ENCODE measurements at regions not wholly inside any gene's neighbourhood (a gene's known extent, or its start where the extent isn't known, plus 50 kb on each side); places are given as distances from the start of the nearest gene placed in this dataset.

DNA sequence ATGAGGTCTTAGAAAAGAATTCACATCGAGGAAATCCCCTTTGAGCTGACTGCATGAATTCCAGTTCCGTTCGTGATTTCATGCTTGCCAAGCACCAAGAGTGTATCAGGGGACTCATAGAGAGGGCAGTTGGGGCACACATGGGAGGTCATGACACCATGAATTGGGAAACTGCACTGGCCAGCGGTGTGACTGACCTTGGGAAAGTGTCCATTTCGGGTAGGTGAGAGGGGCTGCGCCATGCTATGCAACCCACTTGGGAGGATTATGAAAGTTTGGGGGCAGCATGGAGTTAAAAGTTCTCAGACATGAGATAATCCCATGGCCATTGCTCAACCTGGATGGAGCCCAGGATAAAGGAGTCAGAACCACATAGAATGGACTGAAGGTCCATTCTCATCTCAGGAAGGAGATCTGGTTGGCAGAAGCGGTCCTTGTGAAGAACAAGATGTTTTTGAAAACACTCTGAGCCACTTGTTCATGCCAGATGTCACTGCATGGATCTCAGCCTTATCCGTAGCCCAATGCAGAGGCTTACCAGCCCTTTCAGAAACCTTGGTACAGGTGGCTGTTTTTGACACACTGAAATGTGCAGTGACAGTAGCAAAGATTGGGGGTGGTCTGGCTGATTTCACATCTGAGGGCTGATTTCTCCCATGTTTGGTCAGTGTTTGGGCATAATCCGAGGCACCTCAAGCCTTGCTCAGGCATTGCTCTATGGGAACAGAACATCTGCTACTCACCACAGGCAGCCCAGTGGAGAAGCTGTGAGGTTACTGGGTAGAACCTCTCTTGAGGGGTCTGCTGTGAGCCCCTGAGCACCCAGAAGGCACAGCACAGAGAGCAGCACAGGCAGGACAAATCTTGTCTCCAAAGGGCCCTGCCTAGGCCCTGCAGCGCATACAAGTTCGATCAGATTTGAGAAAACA lies 252.3 kb downstream of the CXCL12 start:
- Histone ChIP-seq H3K4ac (replicated peaks; ENCODE audit: insufficient read length, low read depth, low read length) (no peak overlapping the region), H3K27me3 (replicated peaks in 1 of 4; ENCODE audit: control insufficient read depth in 3 of 4, extremely low read depth in 1 of 4, insufficient read depth in 3 of 4, low read length in 3 of 4) (no peaks in the 10 kb centered on the region), H3K9me3 (ENCODE audit: insufficient read depth in 2 of 2, low read depth in 1 of 2, low read length in 1 of 2) (peaks cover 6 to 7% of the 10 kb centered on the region in 2 experiments; a peak in 3 of 4 replicates), H3K4me1 (replicated peaks in 1 of 4; ENCODE audit: control insufficient read depth in 3 of 4, insufficient read depth in 4 of 4, low read length in 3 of 4) (no peaks in the 10 kb centered on the region), H3K27ac (ENCODE audit: low read depth, low read length) (no peak overlapping the region), H3K14ac (ENCODE audit: insufficient read length) (no peak overlapping the region), H2BK5ac (ENCODE audit: low read depth, low read length) (no peak overlapping the region), H4K8ac (ENCODE audit: extremely low read depth, insufficient read depth, low read length) (no peak overlapping the region), H3K4me2 (ENCODE audit: insufficient read depth in 1 of 2, low read depth in 2 of 2, low read length in 2 of 2) (no peak overlapping the region), H3K36me3 (ENCODE audit: control insufficient read depth in 2 of 4, insufficient read depth in 4 of 4, low read length in 3 of 4) (no peaks in the 10 kb centered on the region), H2BK15ac (ENCODE audit: low read length) (no peak overlapping the region), H3K79me1 (ENCODE audit: low read depth, low read length) (no peaks in the 10 kb centered on the region), H2BK20ac (ENCODE audit: low read length) (no peak overlapping the region), H3K79me2 (ENCODE audit: control insufficient read depth in 1 of 2, insufficient read depth in 2 of 2, low read length in 2 of 2) (no peaks in the 10 kb centered on the region), H3K18ac (ENCODE audit: extremely low read depth, low read length) (no peak overlapping the region), H3K56ac (replicated peaks; ENCODE audit: insufficient read length, low read depth, low read length) (no peak overlapping the region), H4K20me1 (replicated peaks in 1 of 2; ENCODE audit: control insufficient read depth in 1 of 2, insufficient read depth in 2 of 2, low read length in 2 of 2) (no peaks in the 10 kb centered on the region), H2BK120ac (replicated peaks; ENCODE audit: low read depth, low read length) (no peak overlapping the region), H4K91ac (replicated peaks; ENCODE audit: insufficient read length, low read length) (no peak overlapping the region), H4K5ac (ENCODE audit: insufficient read length, low read depth, low read length) (no peak overlapping the region), H2BK12ac (ENCODE audit: low read depth, low read length) (no peak overlapping the region), H3K23ac (ENCODE audit: insufficient read length) (no peak overlapping the region), H2AFZ (ENCODE audit: low read length) (no peak overlapping the region), H3K9ac (replicated peaks in 1 of 4; ENCODE audit: extremely low read depth in 1 of 4, low read depth in 3 of 4, low read length in 3 of 4) (no peak overlapping the region), H2AK5ac (ENCODE audit: low read depth, low read length) (no peak overlapping the region), H3K4me3 (ENCODE audit: extremely low read depth in 1 of 4, insufficient read depth in 2 of 4, low read depth in 3 of 4, low read length in 4 of 4) (no peak overlapping the region), H3K23me2 (ENCODE audit: low read depth, low read length) (no peaks in the 10 kb centered on the region)
- TF ChIP-seq EZH2 (IDR thresholded peaks at IDR 0.05; ENCODE audit: low read depth, low read length, severe bottlenecking) = no peak
- TF ChIP-seq ASH2L (IDR thresholded peaks at IDR 0.05; ENCODE audit: low read length) = no peak
- no peak for TF ChIP-seq ZNF274 (IDR thresholded peaks at IDR 0.05; ENCODE audit: borderline replicate concordance, extremely low read depth, low read length)
- TF ChIP-seq MAFK (IDR thresholded peaks at IDR 0.05; ENCODE audit: low read depth, low read length) = no peak
- no peak for TF ChIP-seq SP2 (IDR thresholded peaks at IDR 0.05; ENCODE audit: low read length)
- no peak for TF ChIP-seq SUZ12 (IDR thresholded peaks at IDR 0.05; ENCODE audit: low read length)
- no peak for TF ChIP-seq HDAC2 (IDR thresholded peaks at IDR 0.05; ENCODE audit: borderline replicate concordance in 1 of 2, low read depth in 2 of 2, low read length in 2 of 2)
- no peak for TF ChIP-seq GTF2F1 (IDR thresholded peaks at IDR 0.05; ENCODE audit: borderline replicate concordance, low read depth, low read length)
- TF ChIP-seq, protein P1, sequence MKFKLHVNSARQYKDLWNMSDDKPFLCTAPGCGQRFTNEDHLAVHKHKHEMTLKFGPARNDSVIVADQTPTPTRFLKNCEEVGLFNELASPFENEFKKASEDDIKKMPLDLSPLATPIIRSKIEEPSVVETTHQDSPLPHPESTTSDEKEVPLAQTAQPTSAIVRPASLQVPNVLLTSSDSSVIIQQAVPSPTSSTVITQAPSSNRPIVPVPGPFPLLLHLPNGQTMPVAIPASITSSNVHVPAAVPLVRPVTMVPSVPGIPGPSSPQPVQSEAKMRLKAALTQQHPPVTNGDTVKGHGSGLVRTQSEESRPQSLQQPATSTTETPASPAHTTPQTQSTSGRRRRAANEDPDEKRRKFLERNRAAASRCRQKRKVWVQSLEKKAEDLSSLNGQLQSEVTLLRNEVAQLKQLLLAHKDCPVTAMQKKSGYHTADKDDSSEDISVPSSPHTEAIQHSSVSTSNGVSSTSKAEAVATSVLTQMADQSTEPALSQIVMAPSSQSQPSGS (IDR thresholded peaks at IDR 0.05; ENCODE audit: low read length) = no peak
- no peak for TF ChIP-seq HDAC6 (IDR thresholded peaks at IDR 0.05; ENCODE audit: low read depth, low read length)
- ChIA-PET CTCF (ENCODE audit: partially characterized antibody) (interaction anchor here (1.0 kb wide), 1 partner anchor 10 kb away, joined by 3 read pairs; no protein-coding TSS in a partner anchor), POLR2A (ENCODE audit: partially characterized antibody) (no interaction called here)
- 91% methylated on average over 11 of the region's 11 CpGs; no CpG with 5 or more reads in 1 of the 2 experiments for WGBS, 2 experiments (ENCODE audit: extremely low coverage in 1 of 2, insufficient coverage in 1 of 2, insufficient read length in 1 of 2, insufficient replicate concordance in 2 of 2, low coverage in 1 of 2, low lambda C conversion rate in 2 of 2, missing lambda C conversion rate in 1 of 2)
- FAIRE-seq = no peak
- DNase-seq (ENCODE audit: low read depth in 1 of 2, low spot score in 2 of 2) = no peak

Measured in H1 (cell line).